ENCODE measurements at regions not wholly inside any gene's neighbourhood (a gene's known extent, or its start where the extent isn't known, plus 50 kb on each side); places are given as distances from the start of the nearest gene placed in this dataset.

DNA sequence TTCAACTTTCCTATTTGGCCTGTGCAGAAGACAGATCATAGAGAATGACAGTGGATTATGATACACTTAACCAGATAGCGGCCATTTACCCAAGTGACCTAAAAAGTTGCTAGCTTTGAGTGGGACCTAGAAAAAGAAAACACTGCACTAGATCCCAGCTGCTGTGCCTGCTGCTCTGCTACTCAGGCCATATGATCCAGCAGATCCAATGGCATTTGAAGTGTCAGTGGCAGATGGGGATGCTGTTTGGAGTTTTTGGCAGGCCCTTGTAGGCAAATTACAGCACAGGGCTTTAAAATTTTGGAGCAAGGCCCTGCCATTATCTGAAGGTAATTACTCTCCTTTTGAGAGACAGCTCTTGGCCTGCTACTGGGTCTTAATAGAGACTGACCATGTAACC, 74.0 kb upstream of the KCNE2 start:
- no peak for DNase-seq (ENCODE audit: low read depth)
- no peak overlapping the region for H3K4me3 ChIP-seq (ENCODE audit: low read depth, low read length)
- TF ChIP-seq, protein P1, sequence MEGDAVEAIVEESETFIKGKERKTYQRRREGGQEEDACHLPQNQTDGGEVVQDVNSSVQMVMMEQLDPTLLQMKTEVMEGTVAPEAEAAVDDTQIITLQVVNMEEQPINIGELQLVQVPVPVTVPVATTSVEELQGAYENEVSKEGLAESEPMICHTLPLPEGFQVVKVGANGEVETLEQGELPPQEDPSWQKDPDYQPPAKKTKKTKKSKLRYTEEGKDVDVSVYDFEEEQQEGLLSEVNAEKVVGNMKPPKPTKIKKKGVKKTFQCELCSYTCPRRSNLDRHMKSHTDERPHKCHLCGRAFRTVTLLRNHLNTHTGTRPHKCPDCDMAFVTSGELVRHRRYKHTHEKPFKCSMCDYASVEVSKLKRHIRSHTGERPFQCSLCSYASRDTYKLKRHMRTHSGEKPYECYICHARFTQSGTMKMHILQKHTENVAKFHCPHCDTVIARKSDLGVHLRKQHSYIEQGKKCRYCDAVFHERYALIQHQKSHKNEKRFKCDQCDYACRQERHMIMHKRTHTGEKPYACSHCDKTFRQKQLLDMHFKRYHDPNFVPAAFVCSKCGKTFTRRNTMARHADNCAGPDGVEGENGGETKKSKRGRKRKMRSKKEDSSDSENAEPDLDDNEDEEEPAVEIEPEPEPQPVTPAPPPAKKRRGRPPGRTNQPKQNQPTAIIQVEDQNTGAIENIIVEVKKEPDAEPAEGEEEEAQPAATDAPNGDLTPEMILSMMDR (IDR thresholded peaks at IDR 0.05; ENCODE audit: control insufficient read depth, extremely low read depth, insufficient read depth): no peak

DNA sequence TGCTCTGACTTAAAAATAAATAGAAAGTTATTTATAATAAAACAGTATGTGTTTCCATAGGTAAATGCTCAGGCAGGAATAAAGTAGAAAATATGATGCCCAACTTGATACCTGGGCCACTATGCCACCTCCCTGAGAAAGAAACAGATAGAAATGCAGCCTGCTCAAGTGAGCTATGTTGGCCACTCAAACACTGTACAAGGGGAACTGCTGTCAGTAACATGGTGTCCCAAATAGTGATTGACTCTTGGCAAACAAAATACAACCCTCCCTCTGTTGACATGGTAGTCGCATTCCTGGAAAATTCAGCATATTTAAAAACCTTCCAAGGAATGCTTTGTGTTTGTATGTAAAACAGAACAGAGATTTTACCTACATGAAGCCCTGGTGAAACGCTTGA, 66.9 kb upstream of the KCNE2 start:
- DNase-seq (ENCODE audit: low read depth): no peak
- no peak overlapping the region for H3K4me3 ChIP-seq (ENCODE audit: low read depth, low read length)
- TF ChIP-seq, protein P1 (IDR thresholded peaks at IDR 0.05; ENCODE audit: control insufficient read depth, extremely low read depth, insufficient read depth): no peak

DNA sequence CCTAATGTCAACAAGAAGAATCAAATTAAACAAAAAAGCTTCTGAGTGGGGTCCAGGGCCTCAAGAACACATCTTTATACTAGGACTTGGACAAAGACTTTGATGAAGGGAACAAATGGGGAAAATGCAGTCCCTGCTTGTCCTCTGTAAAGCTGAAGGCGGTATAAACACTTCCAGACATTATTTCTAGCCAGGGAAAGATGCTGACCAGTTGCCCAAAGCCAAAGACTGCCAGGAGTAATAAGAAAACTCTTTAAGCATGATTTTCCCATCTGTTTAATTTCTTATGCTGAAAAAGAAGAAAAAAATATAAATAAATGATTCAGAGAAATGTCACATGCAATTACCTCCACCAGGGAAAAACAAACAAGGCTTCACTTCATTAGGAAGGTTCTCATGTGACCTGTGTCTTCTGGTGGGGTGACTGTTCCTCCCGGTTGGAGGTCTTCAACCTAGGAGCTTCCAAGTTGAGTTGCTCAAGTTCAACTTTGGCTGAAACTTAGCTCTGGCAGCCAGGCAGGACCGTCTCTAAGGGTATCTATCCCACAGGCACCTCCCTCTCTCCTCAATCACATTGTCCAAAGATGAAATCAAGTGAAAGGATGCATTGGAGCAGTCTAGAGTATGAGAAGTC, 65.2 kb upstream of the KCNE2 start:
- no peak overlapping the region for H3K4me3 ChIP-seq (ENCODE audit: low read depth, low read length)
- DNase-seq (ENCODE audit: low read depth): no peak
- TF ChIP-seq, protein P1 (IDR thresholded peaks at IDR 0.05; ENCODE audit: control insufficient read depth, extremely low read depth, insufficient read depth): no peak

DNA sequence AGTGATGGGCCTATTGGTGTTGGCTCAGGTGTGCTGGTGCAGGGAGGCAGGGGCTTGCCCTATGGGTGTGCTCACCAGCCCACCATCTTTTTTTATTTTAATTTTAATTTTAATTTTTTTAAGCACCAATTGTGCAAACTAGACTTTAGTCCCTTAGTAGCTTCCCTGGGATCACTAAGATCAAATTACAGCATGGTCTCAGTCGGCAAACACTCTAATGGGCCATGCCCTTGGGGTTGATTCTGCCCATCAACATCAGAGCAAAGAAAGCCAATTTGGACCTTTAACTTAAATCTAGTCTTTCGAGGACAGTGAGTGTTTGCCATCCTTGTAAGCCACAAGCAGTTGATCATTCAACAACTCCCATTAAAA, 64.7 kb upstream of the KCNE2 start:
- TF ChIP-seq, protein P1 (IDR thresholded peaks at IDR 0.05; ENCODE audit: control insufficient read depth, extremely low read depth, insufficient read depth): no peak
- H3K4me3 ChIP-seq (ENCODE audit: low read depth, low read length): no peak overlapping the region
- no peak for DNase-seq (ENCODE audit: low read depth)

GRCh38 chr21:34302521-34302920, 61.3 kb upstream of the KCNE2 start:
- TF ChIP-seq, protein P1 (IDR thresholded peaks at IDR 0.05; ENCODE audit: control insufficient read depth, extremely low read depth, insufficient read depth): no peak
- no peak for DNase-seq (ENCODE audit: low read depth)
- no peak overlapping the region for H3K4me3 ChIP-seq (ENCODE audit: low read depth, low read length)

GRCh38 chr21:34305605-34306604, 57.9 kb upstream of the KCNE2 start:
- DNase-seq (ENCODE audit: low read depth): no peak
- TF ChIP-seq, protein P1 (IDR thresholded peaks at IDR 0.05; ENCODE audit: control insufficient read depth, extremely low read depth, insufficient read depth): no peak
- H3K4me3 ChIP-seq (ENCODE audit: low read depth, low read length): no peak overlapping the region
